ENCODE measurements at regions not wholly inside any gene's neighbourhood (a gene's known extent, or its start where the extent isn't known, plus 50 kb on each side); places are given as distances from the start of the nearest gene placed in this dataset.

- TF ChIP-seq POLR2A (IDR thresholded peaks at IDR 0.05), result no peak
- TF ChIP-seq, protein P1, sequence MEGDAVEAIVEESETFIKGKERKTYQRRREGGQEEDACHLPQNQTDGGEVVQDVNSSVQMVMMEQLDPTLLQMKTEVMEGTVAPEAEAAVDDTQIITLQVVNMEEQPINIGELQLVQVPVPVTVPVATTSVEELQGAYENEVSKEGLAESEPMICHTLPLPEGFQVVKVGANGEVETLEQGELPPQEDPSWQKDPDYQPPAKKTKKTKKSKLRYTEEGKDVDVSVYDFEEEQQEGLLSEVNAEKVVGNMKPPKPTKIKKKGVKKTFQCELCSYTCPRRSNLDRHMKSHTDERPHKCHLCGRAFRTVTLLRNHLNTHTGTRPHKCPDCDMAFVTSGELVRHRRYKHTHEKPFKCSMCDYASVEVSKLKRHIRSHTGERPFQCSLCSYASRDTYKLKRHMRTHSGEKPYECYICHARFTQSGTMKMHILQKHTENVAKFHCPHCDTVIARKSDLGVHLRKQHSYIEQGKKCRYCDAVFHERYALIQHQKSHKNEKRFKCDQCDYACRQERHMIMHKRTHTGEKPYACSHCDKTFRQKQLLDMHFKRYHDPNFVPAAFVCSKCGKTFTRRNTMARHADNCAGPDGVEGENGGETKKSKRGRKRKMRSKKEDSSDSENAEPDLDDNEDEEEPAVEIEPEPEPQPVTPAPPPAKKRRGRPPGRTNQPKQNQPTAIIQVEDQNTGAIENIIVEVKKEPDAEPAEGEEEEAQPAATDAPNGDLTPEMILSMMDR (IDR thresholded peaks at IDR 0.05), result no peak
Measured at GRCh38 chr2:109674894-109675534, 60.9 kb downstream of the SOWAHC start.

Data from uterus (tissue), 2 donors.